SK-N-DZ (cell line): ENCODE measurements at regions not wholly inside any gene's neighbourhood (a gene's known extent, or its start where the extent isn't known, plus 50 kb on each side); places are given as distances from the start of the nearest gene placed in this dataset.

Experiments used
- DNase-seq: peaks from one replicate; pipeline ENCODE4 v3.0.0-alpha.2; 2015; ENCODE audit warnings: low spot score

DNA sequence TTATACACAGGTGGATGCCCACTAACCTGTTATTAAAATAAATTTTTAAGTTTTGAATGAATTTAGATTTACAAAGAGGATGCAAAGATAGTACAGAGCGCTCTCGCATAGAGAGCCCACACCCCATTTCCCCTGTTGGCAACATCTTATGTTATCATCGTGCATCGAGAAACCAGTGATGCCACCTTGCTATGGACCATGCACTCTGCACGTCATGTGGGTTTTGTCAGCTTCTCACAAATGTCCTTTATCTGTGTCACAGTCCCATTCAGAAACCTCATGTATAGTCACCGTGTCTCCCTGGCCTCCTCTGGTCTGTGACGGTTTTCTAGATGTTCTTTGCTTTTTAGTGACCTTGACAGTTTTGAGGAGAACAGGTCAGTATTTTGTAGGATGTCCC lies 60.0 kb downstream of the ING1 start:
- no peak for DNase-seq

- DNase-seq: no peak
Observed at GRCh38 chr13:110774051-110774450, 60.6 kb downstream of the ING1 start.

DNA sequence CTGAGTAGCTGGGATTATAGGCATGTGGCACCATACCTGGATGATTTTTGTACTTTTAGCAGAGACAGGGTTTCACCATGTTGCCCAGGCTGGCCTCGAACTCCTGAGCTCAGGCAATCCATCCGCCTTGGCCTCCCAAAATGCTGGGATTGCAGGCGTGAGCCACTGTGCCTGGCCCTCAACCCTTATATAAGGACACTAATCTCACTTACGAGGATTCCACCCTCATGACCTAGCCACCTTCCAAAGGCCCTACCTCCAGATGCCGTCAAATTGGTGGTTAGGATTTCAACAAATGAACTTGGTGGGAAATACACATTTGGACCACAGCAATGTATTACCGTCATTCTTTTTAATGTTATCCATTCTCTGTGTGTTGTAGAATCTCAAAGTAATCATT lies 61.0 kb downstream of the ING1 start:
- DNase-seq: no peak

DNA sequence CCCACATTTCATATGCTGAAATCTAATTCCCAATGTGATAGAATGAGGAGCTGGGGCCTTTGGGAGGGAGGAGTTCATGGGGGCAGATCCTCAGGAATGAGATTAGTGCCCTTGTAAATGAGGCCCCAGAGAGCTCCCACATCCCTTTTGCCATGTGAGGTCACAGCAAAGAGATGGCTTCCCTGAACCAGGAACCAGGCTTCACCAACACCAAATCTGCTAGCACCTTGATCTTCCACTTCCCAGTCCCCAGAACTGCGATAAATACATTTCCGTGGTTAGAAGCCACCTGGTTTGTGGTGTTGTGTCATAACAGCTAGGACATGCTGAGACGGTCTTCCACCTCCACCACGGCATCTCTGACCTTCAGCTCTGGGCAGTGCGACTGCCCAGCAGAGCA lies 62.1 kb downstream of the ING1 start:
- no peak for DNase-seq

DNA sequence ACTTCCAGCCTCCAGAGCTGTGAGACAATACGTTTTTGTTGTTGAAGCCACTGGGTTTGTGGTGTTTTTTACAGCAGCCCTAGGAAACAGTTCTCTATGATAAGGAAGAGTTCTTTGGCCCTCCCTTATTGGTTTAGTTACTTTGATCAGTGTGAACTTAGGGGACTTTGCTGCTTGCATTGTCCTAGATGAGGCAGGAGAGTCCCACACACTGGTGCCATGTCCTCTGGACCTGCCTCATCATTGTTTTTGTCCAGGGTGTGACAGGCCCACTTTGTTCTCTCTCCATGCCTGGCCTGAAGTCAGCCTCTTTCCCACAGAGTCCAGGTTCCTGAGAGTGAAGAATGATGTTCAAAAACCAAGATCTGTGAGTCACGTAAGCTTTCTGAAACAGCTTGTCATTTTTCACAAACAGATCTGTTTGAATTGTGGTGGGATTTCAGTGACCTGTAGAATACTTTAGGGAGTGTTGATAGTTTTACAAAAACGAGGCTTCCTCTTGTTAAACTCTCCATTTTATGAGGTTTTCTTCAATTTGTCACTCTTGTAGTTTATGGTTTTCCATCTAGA lies 63.8 kb downstream of the ING1 start:
- no peak for DNase-seq

DNA sequence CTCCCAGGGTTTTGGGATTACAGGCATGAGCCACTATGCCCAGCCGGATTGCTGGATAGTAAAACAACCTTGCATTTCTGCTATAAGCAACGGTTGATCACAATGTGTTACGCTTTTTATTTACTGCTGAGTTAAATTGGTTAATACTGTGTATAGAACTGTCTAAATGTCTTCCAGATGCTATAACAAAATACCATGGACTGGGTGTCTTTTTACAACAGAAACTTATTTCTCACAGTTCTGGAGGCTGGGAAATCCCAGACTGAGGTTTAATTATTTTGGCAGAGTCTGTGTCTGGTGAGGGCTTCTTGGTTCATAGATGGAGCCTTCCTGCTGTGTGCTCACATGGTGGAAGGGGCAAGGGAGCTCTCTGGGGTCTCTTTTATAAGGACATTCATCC lies 65.5 kb downstream of the ING1 start:
- no peak for DNase-seq

DNA sequence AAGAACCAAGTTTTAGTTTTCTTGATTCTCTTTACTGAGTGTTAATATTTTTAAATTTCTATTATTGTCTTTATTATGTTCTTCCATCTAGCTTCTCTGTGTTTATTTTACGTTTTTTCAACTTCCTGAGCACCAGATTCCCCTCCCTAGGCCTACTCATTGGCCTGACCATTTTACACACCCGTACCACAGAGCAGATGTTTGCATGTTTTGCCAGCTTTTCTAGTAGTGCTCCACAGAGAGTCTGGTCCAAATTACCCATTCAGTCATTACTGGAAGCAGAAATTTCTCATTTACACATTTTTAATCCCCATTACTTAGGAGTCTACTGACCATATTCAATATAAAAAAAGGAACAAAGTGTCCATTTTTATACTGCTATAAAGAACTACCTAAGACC lies 66.9 kb downstream of the ING1 start:
- DNase-seq: no peak

GRCh38 chr13:110782185-110782584 lies 68.7 kb downstream of the ING1 start:
- DNase-seq: no peak

DNA sequence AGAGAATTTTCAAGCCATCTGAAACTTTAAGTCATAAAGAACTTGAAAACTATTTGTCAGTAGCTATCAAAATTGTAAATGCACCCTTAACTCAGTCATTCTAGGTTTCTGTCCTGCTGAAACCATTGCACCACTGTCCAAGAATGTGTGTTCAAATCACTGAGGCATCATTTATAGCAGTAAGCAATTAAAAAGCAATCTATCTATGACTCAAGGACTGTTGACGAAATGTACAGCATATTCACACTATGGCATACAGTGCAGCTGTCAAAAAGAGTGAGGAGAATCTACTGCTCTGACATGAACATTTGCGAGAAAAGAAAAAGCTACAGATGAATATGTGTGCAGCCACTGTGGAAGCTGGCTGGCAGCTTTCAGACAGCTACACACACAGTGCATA lies 71.2 kb downstream of the ING1 start:
- DNase-seq: no peak

DNA sequence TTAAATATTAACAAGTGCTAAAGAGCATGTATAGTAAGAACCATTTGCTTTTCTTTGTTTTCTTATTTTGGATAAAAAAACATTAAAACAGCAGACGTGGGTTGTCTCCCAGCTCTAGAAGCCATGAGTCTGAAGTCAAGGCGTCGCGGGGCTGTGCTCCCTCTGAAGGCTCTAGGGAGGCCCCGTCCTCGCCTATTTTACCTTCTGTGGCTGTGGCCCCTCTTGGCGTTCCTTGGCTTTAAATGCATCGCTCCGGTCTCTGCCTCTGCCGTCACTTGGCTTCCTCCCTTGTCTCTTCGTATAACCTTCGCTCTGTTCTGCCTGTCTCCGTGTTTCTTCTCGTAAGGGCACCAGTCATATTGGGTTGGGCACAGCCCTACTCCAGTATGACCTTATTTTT lies 75.3 kb downstream of the ING1 start:
- no peak for DNase-seq

DNA sequence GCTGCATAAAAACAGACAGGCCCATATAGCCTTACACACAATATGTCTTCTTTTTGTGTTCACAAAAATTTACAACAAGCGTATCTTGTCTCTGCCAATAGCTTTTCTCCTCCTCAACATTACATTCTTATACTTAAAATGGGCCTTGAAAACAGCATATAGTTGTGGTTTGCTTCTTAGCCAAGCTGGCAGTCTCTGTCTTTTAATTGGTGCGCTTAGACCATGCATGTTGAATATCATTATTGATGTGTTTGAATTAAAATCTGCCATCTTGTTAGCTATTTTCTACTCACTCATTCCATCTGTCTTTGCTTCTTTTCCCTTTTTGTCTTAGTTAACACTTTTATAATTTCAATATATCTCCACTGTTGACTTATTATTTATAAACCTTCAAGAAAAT lies 76.4 kb downstream of the ING1 start:
- DNase-seq: no peak

- DNase-seq: no peak
Observed at GRCh38 chr13:110790371-110790770, 76.9 kb downstream of the ING1 start.

DNA sequence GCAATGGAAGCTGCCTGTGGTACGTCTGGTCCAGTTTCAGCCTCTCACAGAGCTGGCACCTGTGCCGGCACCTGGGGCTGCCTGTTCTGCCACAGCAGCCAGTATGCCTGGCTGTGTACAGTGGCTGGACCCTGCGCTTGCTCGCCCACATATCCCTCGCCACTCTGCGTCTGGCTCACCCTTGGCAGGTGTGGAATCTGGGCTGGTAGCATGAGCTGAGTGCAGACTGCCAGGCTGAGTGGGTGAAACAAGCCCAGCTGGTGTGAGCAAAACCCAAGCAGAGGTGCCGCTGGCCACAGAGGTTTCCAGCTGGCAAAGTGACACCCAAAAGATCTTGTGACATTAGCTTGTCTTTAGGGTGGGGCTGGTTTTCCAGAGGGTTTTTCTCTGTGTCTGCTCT lies 80.7 kb downstream of the ING1 start:
- no peak for DNase-seq

GRCh38 chr13:110797230-110797877 lies 83.9 kb downstream of the ING1 start:
- DNase-seq: no peak

DNA sequence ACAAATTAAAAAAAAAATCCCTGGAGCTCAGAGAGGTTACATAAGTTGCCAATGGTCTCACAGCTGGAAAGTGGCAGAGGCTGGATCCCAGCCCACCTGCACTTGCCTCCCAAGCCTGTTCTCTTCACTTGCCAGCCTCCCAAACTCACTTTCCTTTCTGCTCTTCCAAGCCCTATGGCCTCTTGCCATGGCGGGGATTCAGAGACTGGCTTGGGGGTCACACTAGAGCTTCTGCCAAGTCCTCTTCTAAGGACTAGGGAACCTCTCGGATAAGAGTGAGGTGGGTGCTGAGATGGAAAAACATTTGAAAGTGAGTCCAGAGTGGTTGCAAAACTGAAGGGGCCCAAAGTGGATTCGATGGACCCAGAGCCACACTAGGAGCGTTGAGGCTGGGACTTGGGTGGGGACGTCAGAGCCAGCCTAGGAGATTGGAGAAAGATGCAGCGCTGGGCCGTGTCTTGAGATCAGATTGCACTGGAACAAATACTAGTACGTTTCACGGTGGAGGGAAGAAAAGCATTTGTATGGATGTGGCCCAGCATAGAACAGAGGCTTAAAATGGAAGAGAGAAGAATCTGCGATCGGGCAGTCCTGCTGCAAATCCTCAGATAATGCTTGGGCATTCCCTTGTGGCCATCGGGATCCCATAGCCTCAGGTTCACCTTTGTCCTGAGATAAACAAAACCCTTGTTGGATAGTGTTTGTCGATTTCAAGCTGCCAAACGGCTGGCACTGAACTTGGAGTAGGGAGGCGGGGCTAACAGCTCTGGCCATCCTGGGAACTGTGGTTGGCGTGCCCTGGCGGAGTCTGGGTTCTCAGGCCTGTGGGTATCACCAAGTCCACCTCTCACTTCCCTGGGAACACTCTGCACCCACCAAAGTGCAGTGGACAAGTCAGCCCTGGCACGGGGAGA lies 84.8 kb downstream of the ING1 start:
- no peak for DNase-seq

GRCh38 chr13:110799246-110800236 lies 86.0 kb downstream of the ING1 start:
- DNase-seq: no peak

GRCh38 chr13:110801044-110801443 lies 87.5 kb downstream of the ING1 start:
- no peak for DNase-seq

DNA sequence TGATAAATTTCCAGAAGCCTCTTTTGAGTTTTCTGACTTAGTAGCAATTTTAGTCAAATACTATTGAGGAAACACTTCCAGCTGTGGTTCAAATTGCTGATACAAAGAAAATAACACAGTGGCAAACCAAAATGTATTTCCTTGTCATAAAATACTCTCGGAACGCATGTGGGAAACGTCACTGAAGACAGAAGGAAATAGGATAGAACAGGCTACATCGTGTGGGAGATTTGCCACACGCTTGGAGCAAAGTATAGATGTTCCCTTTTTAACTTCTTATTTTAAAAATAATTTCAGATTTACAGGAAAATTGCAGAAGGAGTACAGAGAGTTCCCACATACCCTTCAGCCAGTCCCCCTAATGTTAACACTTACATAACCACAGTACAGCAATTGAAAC lies 88.8 kb downstream of the ING1 start:
- DNase-seq: no peak

- DNase-seq: no peak
Observed at GRCh38 chr13:110806636-110807035, 93.1 kb downstream of the ING1 start.

DNA sequence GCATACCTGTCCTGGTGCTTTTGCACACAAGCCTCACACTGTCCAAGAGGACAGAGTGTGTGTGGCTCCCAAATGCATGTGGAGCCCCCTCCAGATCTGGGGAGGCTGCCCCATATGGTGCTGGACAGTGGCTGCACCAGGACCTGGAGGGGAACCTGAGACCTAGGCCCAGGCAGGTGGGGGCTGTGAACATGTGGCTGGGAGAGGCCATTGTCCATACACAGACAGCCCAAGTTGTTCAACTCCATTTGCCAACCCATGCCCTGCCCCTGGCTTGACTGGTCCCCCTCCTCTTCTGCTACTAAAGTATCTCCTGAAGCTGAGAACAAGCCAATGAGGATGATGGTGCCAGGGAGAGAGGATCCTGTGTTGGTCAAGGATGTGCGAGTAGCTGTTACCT lies 94.0 kb downstream of the ING1 start:
- DNase-seq: no peak

DNA sequence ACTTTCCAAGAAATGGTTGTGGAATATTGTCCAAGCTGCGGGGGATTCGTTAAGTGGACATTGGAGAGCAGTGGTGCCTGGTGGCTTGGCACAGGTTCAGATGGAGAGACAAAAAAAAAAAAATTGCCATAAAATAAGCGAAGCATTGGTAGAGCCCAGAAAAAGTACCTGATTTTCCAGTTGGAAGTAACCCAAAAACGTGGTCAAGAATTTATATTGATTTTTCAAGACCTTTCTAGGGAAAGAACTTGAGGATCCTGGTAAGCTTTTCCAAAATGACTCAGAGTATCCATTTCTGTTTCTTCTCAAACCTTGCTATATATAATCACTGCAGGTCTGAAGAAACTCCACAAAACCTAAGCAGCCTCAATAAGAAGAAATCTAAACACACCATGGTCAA lies 94.6 kb downstream of the ING1 start:
- DNase-seq: no peak
